GM23248 (cell line): ENCODE measurements at regions not wholly inside any gene's neighbourhood (a gene's known extent, or its start where the extent isn't known, plus 50 kb on each side); places are given as distances from the start of the nearest gene placed in this dataset.

Experiments used
- DNase-seq: peaks from one replicate; pipeline ENCODE4 v3.0.0-alpha.2; 2015
- H2AFZ ChIP-seq: fragments of 200-600 bp; sonication (generic); 2 replicates; pipeline ENCODE4 v1.6.1; 2016; ENCODE audit warnings: antibody characterized with exemption
- H3F3A ChIP-seq: fragments of 200-600 bp; sonication (generic); 2 replicates; pipeline ENCODE4 v1.6.1; 2016; ENCODE audit warnings: mild to moderate bottlenecking, antibody characterized with exemption, mixed run types; ENCODE audit not compliant: insufficient read depth
- H3K27ac ChIP-seq: fragments of 200-600 bp; sonication (generic); 2 replicates; pipeline ENCODE4 v1.5.1; 2016; ENCODE audit warnings: mild to moderate bottlenecking
- H3K27me3 ChIP-seq: fragments of 200-600 bp; sonication (generic); replicated peaks from 2 replicates; pipeline ENCODE4 v1.6.1; 2016; ENCODE audit warnings: mild to moderate bottlenecking; ENCODE audit not compliant: insufficient read depth
- H3K36me3 ChIP-seq: fragments of 200-600 bp; sonication (generic); 2 replicates; pipeline ENCODE4 v1.6.1; 2016; ENCODE audit warnings: low read depth, mild to moderate bottlenecking
- H3K4me1 ChIP-seq: fragments of 200-600 bp; sonication (generic); 2 replicates; pipeline ENCODE4 v1.6.1; 2016; ENCODE audit warnings: mild to moderate bottlenecking; ENCODE audit not compliant: insufficient read depth
- H3K4me2 ChIP-seq: fragments of 200-600 bp; sonication (generic); one replicate; pipeline ENCODE4 v1.6.1; 2016; ENCODE audit warnings: mild to moderate bottlenecking; ENCODE audit not compliant: unreplicated experiment
- H3K4me3 ChIP-seq: fragments of 200-600 bp; sonication (generic); 2 replicates; pipeline ENCODE4 v1.5.1; 2016; ENCODE audit warnings: mild to moderate bottlenecking
- H3K79me2 ChIP-seq: fragments of 200-600 bp; sonication (generic); 2 replicates; pipeline ENCODE4 v1.6.1; 2016; ENCODE audit warnings: mild to moderate bottlenecking; ENCODE audit not compliant: insufficient read depth
- H3K9ac ChIP-seq: fragments of 200-600 bp; sonication (generic); 2 replicates; pipeline ENCODE4 v1.6.1; 2016; ENCODE audit warnings: mild to moderate bottlenecking
- H3K9me2 ChIP-seq: fragments of 200-600 bp; sonication (generic); 2 replicates; pipeline ENCODE4 v1.6.1; 2016; ENCODE audit warnings: mixed run types, mild to moderate bottlenecking, moderate library complexity; ENCODE audit not compliant: insufficient read depth
- H3K9me3 ChIP-seq: fragments of 200-600 bp; sonication (generic); one replicate; pipeline ENCODE4 v1.6.1; 2017; ENCODE audit warnings: low read depth
- H4K20me1 ChIP-seq: fragments of 200-600 bp; sonication (generic); 2 replicates; pipeline ENCODE4 v1.6.0; 2016; ENCODE audit not compliant: insufficient read depth
- EZH2 ChIP-seq: fragments of 200-600 bp; sonication (generic); IDR thresholded peaks from 2 replicates; pipeline ENCODE4 v1.6.1; 2018; ENCODE audit warnings: antibody characterized with exemption, mild to moderate bottlenecking; ENCODE audit not compliant: insufficient read depth, poor library complexity, severe bottlenecking
- EZH2phosphoT487 ChIP-seq: fragments of 200-600 bp; sonication (generic); IDR thresholded peaks from 2 replicates; pipeline ENCODE4 v1.6.1; 2018; ENCODE audit warnings: antibody characterized with exemption, moderate library complexity, mild to moderate bottlenecking, low read depth; ENCODE audit not compliant: insufficient read depth
- WGBS, 2 experiments: methylation state at CpG; one replicate each; pipeline ENCODE4 v1.1.6; 2015 to 2017; ENCODE audit warnings: low lambda C conversion rate in 2 of 2, low coverage in 1 of 2; ENCODE audit errors: missing lambda C conversion rate in 2 of 2; 5-methylcytosine and 5-hydroxymethylcytosine counted together
- in situ Hi-C: fragments of 300-500 bp; cut with MboI; formaldehyde crosslinking; loops from 2 replicates; pipeline ENCODE4 v1.15.0; 2020

DNA sequence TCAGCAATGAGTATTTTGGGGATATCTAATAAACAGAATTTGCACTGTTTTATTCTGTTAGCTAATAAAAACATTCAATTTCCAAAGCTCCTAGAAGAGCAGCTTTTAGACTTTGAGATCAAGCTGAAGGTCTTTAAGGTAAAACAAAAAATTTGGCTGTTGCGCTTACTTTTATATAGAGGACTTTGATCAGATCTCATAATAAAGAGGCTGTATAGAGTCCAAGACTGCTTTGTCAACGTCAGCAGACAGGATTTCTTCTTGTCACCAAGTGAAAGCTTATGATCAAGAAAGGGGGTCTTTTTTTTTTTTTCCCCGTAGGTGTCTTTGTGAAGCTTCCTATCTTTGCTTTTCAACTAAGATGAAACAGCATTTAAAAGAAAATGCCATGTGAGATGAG is 556.5 kb upstream of the SLC35B3 start:
- Histone ChIP-seq H3K36me3 (no peaks in the 10 kb centered on the region), H3K27me3 (no peaks in the 10 kb centered on the region), H3K4me1 (no peaks in the 10 kb centered on the region), H3F3A (no peaks in the 10 kb centered on the region), H3K9me3 (no peaks in the 10 kb centered on the region), H3K27ac (no peak overlapping the region), H3K4me3 (no peak overlapping the region), H3K79me2 (no peaks in the 10 kb centered on the region), H2AFZ (no peak overlapping the region), H3K9me2 (no peaks in the 10 kb centered on the region), H4K20me1 (no peaks in the 10 kb centered on the region), H3K4me2 (no peak overlapping the region), H3K9ac (no peak overlapping the region)
- TF ChIP-seq EZH2phosphoT487 (no peak), EZH2 (no peak)
- in situ Hi-C loops = loop anchor here (25.0 kb wide), 2 partner anchors 545 to 1420 kb away; partner anchors contain the start of gene TFAP2A
- DNase-seq = no peak
- 43 to 48% methylated on average over 3 of the region's 3 CpGs for WGBS, 2 experiments

GRCh38 chr6:8990075-8990474 is 554.7 kb upstream of the SLC35B3 start:
- no peaks in the 10 kb centered on the region for H3K4me1 ChIP-seq
- H4K20me1 ChIP-seq = no peaks in the 10 kb centered on the region
- WGBS, 2 experiments = 82 to 86% methylated on average over 2 of the region's 2 CpGs
- no peak for DNase-seq
- H3F3A ChIP-seq = no peaks in the 10 kb centered on the region
- no peaks in the 10 kb centered on the region for H3K79me2 ChIP-seq
- H3K27ac ChIP-seq = no peak overlapping the region
- no peaks in the 10 kb centered on the region for H3K9me2 ChIP-seq
- H2AFZ ChIP-seq = no peak overlapping the region
- H3K9ac ChIP-seq = no peak overlapping the region
- no peaks in the 10 kb centered on the region for H3K27me3 ChIP-seq
- no peaks in the 10 kb centered on the region for H3K36me3 ChIP-seq
- TF ChIP-seq EZH2 (no peak), EZH2phosphoT487 (no peak)
- H3K4me2 ChIP-seq = no peak overlapping the region
- no peaks in the 10 kb centered on the region for H3K9me3 ChIP-seq
- in situ Hi-C loops = loop anchor here (25.0 kb wide), 2 partner anchors 547 to 1422 kb away; partner anchors contain the start of gene TFAP2A
- no peak overlapping the region for H3K4me3 ChIP-seq

DNA sequence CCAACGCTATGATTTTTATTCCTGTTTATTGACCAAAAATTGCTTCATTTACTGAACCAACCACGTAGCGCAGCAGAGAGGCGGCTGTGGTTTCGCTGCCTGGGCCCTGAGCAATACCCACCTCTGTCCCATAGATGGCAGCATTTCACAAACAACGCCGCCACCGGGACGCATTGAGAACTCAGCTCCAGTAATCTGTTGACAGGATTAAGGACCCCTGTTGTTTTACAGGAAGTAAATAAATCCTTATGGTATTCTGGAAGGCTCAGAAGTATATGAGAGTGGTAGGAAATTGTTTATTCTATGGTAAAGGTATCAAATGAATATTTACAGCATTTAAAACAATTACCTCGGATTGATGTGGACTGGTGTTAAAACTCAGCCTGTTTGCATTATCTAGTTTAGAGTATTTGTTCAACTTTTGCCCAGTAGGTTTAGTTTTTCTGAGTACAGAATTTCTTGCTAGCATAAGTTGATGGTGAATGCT is 547.9 kb upstream of the SLC35B3 start:
- Histone ChIP-seq H3K4me2 (peak overlapping the region; percentile 68), H3F3A (peaks cover 3% of the 10 kb centered on the region; the same call in 1 of the 2 replicates), H3K4me3 (peak overlapping the region; percentile 60), H2AFZ (peak overlapping the region; percentile 83), H3K27me3 (no peaks in the 10 kb centered on the region), H3K27ac (no peak overlapping the region), H3K9ac (0 out of 2 replicates have a peak overlapping the region, but pooled peaks have one; percentile 29), H3K36me3 (no peaks in the 10 kb centered on the region), H3K79me2 (no peaks in the 10 kb centered on the region), H3K9me2 (no peaks in the 10 kb centered on the region), H3K9me3 (no peaks in the 10 kb centered on the region), H4K20me1 (no peaks in the 10 kb centered on the region), H3K4me1 (peaks cover 10% of the 10 kb centered on the region; the same call in 1 of the 2 replicates)
- 1 to 2% methylated on average over 10 of the region's 10 CpGs for WGBS, 2 experiments
- peak; percentile 84 for DNase-seq
- in situ Hi-C loops = loop anchor here (25.0 kb wide), 2 partner anchors 554 to 1429 kb away; partner anchors contain the start of gene TFAP2A
- TF ChIP-seq EZH2 = no peak
- TF ChIP-seq EZH2phosphoT487 = no peak

DNA sequence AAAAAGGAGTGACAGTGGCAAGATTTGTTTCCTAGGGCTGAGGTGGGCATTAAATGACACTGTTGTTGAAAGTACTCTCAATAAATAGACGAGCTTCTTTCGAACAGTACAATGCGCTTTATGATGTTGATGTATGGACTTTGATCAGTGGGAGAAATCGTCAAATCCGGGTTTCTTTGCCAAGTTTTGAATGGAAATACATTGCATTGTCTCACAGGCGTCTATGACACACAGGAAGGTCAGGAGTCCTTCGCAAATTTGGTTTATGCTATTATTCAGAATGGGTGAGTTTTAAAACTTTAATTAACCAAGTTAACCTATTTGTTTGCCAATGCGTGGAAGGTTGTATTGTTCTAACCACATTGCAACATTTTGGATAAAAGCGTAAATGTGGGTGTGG is 547.3 kb upstream of the SLC35B3 start:
- in situ Hi-C loops = loop anchor here (25.0 kb wide), 2 partner anchors 555 to 1430 kb away; partner anchors contain the start of gene TFAP2A

More for the DNA sequence above, 547.3 kb upstream of the SLC35B3 start:
- Histone ChIP-seq H3K27me3 (no peaks in the 10 kb centered on the region), H3K9me2 (no peaks in the 10 kb centered on the region), H3K4me2 (peak overlapping the region; percentile 68), H3F3A (peaks cover 3% of the 10 kb centered on the region; the same call in 1 of the 2 replicates), H3K4me1 (peaks cover 10% of the 10 kb centered on the region; the same call in 1 of the 2 replicates), H3K36me3 (no peaks in the 10 kb centered on the region), H4K20me1 (no peaks in the 10 kb centered on the region), H3K79me2 (no peaks in the 10 kb centered on the region), H3K9me3 (no peaks in the 10 kb centered on the region), H3K9ac (0 out of 2 replicates have a peak overlapping the region, but pooled peaks have one; percentile 29), H2AFZ (peak overlapping the region; percentile 83), H3K4me3 (peak overlapping the region; percentile 60), H3K27ac (no peak overlapping the region)
- peak; percentile 14 for DNase-seq
- WGBS, 2 experiments = 31 to 35% methylated on average over 9 of the region's 9 CpGs
- no peak for TF ChIP-seq EZH2phosphoT487
